ENCODE measurements at regions not wholly inside any gene's neighbourhood (a gene's known extent, or its start where the extent isn't known, plus 50 kb on each side); places are given as distances from the start of the nearest gene placed in this dataset.

- TF ChIP-seq GATA2 (IDR thresholded peaks at IDR 0.05; ENCODE audit: insufficient read depth, insufficient read length, low read depth, low read length) (no peak), POLR2AphosphoS5 (IDR thresholded peaks at IDR 0.05; ENCODE audit: insufficient read depth, low read depth, low read length) (no peak), EZH2 (IDR thresholded peaks at IDR 0.05; ENCODE audit: borderline replicate concordance, low read depth, low read length, severe bottlenecking) (no peak), CTCF (IDR thresholded peaks at IDR 0.05; ENCODE audit: extremely low read depth in 1 of 2, insufficient read depth in 1 of 2, low read depth in 1 of 2, low read length in 2 of 2) (no peak), MAX (IDR thresholded peaks at IDR 0.05; ENCODE audit: insufficient read depth, insufficient read length) (no peak), FOS (IDR thresholded peaks at IDR 0.05; ENCODE audit: borderline replicate concordance, insufficient read depth, low read length) (no peak)
- FAIRE-seq (no peak), DNase-seq (ENCODE audit: low read depth, low spot score) (no peak)
- intact Hi-C loops (cut with micrococcal nuclease): no loop called here
- no TSS peak for BruUV-seq (replicated peaks)
- H3K4me2 ChIP-seq (ENCODE audit: insufficient read depth, low read length): no peak overlapping the region
- no peak overlapping the region for H3K9ac ChIP-seq (replicated peaks; ENCODE audit: extremely low read depth, insufficient read depth, low read length)
- H4K20me1 ChIP-seq (replicated peaks; ENCODE audit: control insufficient read depth, extremely low read depth, insufficient read depth, low read length): no peaks in the 10 kb centered on the region
- no peaks in the 10 kb centered on the region for H3K4me1 ChIP-seq (ENCODE audit: control insufficient read depth, extremely low read depth, insufficient read depth, low read length)
- dilution Hi-C loops (cut with MboI; ENCODE audit: extremely low pct_ligation_motif_present, low sequenced_read_pairs): no loop called here
- no peaks in the 10 kb centered on the region for H3K9me3 ChIP-seq (replicated peaks; ENCODE audit: control insufficient read depth, insufficient read depth, low read length)
- no peaks in the 10 kb centered on the region for H3K36me3 ChIP-seq (ENCODE audit: control insufficient read depth in 2 of 2, extremely low read depth in 1 of 2, insufficient read depth in 2 of 2, low read length in 2 of 2)
- H2AFZ ChIP-seq (ENCODE audit: low read depth, low read length): no peak overlapping the region
- no peaks in the 10 kb centered on the region for H3K9me1 ChIP-seq (replicated peaks; ENCODE audit: control insufficient read depth, extremely low read depth, insufficient read depth, low read length)
- H3K27me3 ChIP-seq (ENCODE audit: control insufficient read depth in 2 of 2, insufficient read depth in 2 of 2, low read length in 2 of 2): no peaks in the 10 kb centered on the region
- no peaks in the 10 kb centered on the region for H3K79me2 ChIP-seq (ENCODE audit: control insufficient read depth, insufficient read depth, low read length)
- no peak overlapping the region for H3K27ac ChIP-seq (ENCODE audit: insufficient read depth, low read depth, low read length)
- POLR2A ChIA-PET: no interaction called here
- CTCF ChIA-PET: interaction anchor here (1.0 to 4.9 kb wide), 3 partner anchors 9 to 13 kb away, joined by 3 to 22 read pairs (median 10); no protein-coding TSS in a partner anchor
- H3K4me3 ChIP-seq (replicated peaks in 1 of 3; ENCODE audit: insufficient read depth in 1 of 3, low read depth in 1 of 3, low read length in 3 of 3): no peak overlapping the region
Observed at GRCh38 chr13:108142702-108143436, 72.5 kb downstream of the LIG4 start.
